ENCODE measurements at regions not wholly inside any gene's neighbourhood (a gene's known extent, or its start where the extent isn't known, plus 50 kb on each side); places are given as distances from the start of the nearest gene placed in this dataset.
A peak's percentile ranks its signal among the peaks of the same experiment; 100 is the strongest.

GRCh38 chr2:144582651-144583380 is 62.9 kb upstream of the ZEB2 start:
- Histone ChIP-seq H4K8ac (replicated peaks; ENCODE audit: insufficient read length, low read depth, low read length) (no peak overlapping the region), H3K23ac (ENCODE audit: insufficient read length, low read depth, low read length) (no peak overlapping the region), H2AFZ (ENCODE audit: low read length) (no peak overlapping the region), H3K9me3 (ENCODE audit: control insufficient read depth, low read depth, low read length) (no peaks in the 10 kb centered on the region), H2BK15ac (ENCODE audit: low read depth, low read length) (no peak overlapping the region), H3K23me2 (ENCODE audit: insufficient read length, low read depth, low read length, poor library complexity, severe bottlenecking) (no peaks in the 10 kb centered on the region), H3K4me1 (ENCODE audit: insufficient read depth, low read length) (no peaks in the 10 kb centered on the region; the same call in 1 of the 2 replicates), H3K18ac (ENCODE audit: insufficient read length, low read depth, low read length) (no peak overlapping the region), H4K5ac (ENCODE audit: insufficient read length, low read depth, low read length) (no peak overlapping the region), H4K20me1 (ENCODE audit: control insufficient read depth, insufficient read depth, insufficient read length) (no peaks in the 10 kb centered on the region), H3K79me1 (ENCODE audit: insufficient read depth, low read depth, low read length, poor library complexity, severe bottlenecking) (no peaks in the 10 kb centered on the region), H2BK120ac (ENCODE audit: low read depth, low read length, poor library complexity, severe bottlenecking) (no peak overlapping the region), H2BK20ac (ENCODE audit: low read depth, low read length, poor library complexity, severe bottlenecking) (no peak overlapping the region), H3T11ph (ENCODE audit: low read length) (no peak overlapping the region), H3K14ac (ENCODE audit: insufficient read depth, low read length) (no peak overlapping the region), H3K79me2 (ENCODE audit: insufficient read depth, low read length) (no peaks in the 10 kb centered on the region), H3K4me2 (ENCODE audit: insufficient read depth, insufficient read length, low read length) (no peak overlapping the region), H3K9ac (ENCODE audit: extremely low read depth, insufficient read length, low read length) (no peak overlapping the region), H3K27me3 (ENCODE audit: insufficient read depth, low read length) (no peaks in the 10 kb centered on the region), H2AK5ac (ENCODE audit: insufficient read length, low read length) (no peak overlapping the region), H3K27ac (ENCODE audit: insufficient read length, low read depth, low read length) (no peak overlapping the region), H4K91ac (ENCODE audit: insufficient read length, low read depth, low read length) (no peak overlapping the region), H3K56ac (ENCODE audit: insufficient read length, low read depth, low read length) (no peak overlapping the region), H2BK5ac (ENCODE audit: insufficient read length, low read length) (no peak overlapping the region), H3K4ac (ENCODE audit: low read depth, low read length) (no peak overlapping the region), H2BK12ac (ENCODE audit: insufficient read length, low read depth, low read length) (no peak overlapping the region)
- no peak overlapping the region for H3K4me3 Mint-ChIP-seq
- H3K36me3 Mint-ChIP-seq (ENCODE audit: insufficient read depth in 1 of 3, low read depth in 3 of 3), result no peaks in the 10 kb centered on the region
- H3K9me3 Mint-ChIP-seq, result no peaks in the 10 kb centered on the region
- H3K4me1 Mint-ChIP-seq, result peaks cover 28 to 34% of the 10 kb centered on the region in 2 experiments
- peaks cover 2% of the 10 kb centered on the region; the same call in 1 of the 2 replicates for H3K27me3 Mint-ChIP-seq (ENCODE audit: low read depth)
- no peak for DNase-seq
- no peak for TF ChIP-seq CTCF (conservative IDR thresholded peaks at IDR 0.05)
- WGBS (ENCODE audit: extremely low coverage, insufficient read length, low lambda C conversion rate), result no CpG with 5 or more reads among the region's 12 CpGs
- peak overlapping the region in 1 of 3 experiments; percentile 31; a peak in 2 of 7 replicates for H3K27ac Mint-ChIP-seq
